ENCODE measurements at regions not wholly inside any gene's neighbourhood (a gene's known extent, or its start where the extent isn't known, plus 50 kb on each side); places are given as distances from the start of the nearest gene placed in this dataset.
A peak's percentile ranks its signal among the peaks of the same experiment; 100 is the strongest.

DNA sequence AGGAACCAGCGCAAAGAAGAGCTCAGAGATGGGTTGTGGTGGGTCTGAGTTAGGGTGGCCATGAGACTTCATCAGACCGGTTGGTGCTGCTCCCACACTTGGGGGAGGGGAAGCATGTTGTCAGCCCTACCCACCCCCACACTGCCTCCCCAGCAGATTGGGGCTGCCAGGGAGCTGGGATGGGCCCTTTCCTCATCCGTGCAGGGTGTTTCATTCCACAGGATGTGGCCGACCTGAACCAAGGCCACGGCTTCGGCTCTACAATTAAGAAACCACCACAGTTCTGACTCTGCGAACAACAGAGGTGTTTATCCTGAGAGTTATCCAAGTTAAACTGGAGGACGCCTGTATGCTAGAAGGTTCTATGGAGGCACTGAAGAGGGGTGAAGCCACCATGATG, 171.2 kb downstream of the ETS2 start:
- CTCF ChIA-PET: no interaction called here
- peaks cover 30% of the 10 kb centered on the region for H3K4me1 Mint-ChIP-seq
- POLR2A ChIA-PET: no interaction called here
- H3K27ac Mint-ChIP-seq: no peak overlapping the region
- no peak for DNase-seq
- no peaks in the 10 kb centered on the region for H3K36me3 Mint-ChIP-seq (ENCODE audit: low read depth)
- H3K4me3 Mint-ChIP-seq: no peak overlapping the region
- H3K9me3 Mint-ChIP-seq: no peaks in the 10 kb centered on the region
- peaks cover 11% of the 10 kb centered on the region for H3K27me3 Mint-ChIP-seq

DNA sequence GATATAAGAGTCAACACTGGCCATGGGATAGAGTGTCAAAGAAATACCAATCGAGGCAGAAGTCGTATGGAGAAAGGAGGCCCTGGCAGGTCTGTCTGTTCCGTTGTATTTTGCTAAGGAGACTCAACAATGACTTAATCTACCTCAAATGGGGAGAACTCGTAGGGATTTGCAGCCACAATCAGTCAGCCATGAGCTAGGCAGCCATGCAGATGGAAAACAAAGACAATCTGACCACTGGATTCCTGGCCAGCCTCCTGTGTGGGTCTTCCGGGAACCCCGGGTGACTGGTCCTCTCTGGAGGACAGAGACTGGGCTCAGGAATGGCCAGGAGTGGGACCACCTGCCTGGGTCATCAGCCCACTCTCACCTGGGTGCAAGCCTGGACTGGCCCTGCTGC, 167.8 kb downstream of the ETS2 start:
- H3K4me1 Mint-ChIP-seq: peaks cover 10% of the 10 kb centered on the region
- DNase-seq: no peak
- no peak overlapping the region for H3K4me3 Mint-ChIP-seq
- CTCF ChIA-PET: no interaction called here
- H3K36me3 Mint-ChIP-seq (ENCODE audit: low read depth): no peaks in the 10 kb centered on the region
- peaks cover 2% of the 10 kb centered on the region for H3K27me3 Mint-ChIP-seq
- no peak overlapping the region for H3K27ac Mint-ChIP-seq
- no peaks in the 10 kb centered on the region for H3K9me3 Mint-ChIP-seq
- POLR2A ChIA-PET: interaction anchor here (0.9 kb wide), 1 partner anchor 12 kb away, joined by 3 read pairs; no protein-coding TSS in a partner anchor

DNA sequence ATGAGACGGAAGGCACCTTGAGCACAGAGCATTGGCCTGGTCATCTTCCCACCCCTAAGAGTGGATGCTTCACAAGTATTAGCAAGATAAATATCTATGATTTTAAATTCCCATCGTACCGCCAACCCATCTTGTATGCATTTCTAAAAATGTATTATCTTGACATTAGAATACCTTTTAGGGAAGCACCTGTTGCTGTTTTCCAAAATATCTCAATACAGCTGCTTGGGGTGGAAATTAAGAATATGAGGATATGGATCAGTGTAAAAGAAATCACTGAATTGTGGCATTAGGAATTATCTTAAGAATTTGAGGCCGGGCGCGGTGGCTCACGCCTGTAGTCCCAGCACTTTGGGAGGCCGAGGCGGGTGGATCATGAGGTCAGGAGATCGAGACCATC, 166.3 kb downstream of the ETS2 start:
- CTCF ChIA-PET: no interaction called here
- Mint-ChIP-seq H3K9me3 (no peaks in the 10 kb centered on the region), H3K36me3 (ENCODE audit: low read depth) (no peaks in the 10 kb centered on the region), H3K4me1 (peaks cover 7% of the 10 kb centered on the region), H3K27ac (no peak overlapping the region), H3K27me3 (no peaks in the 10 kb centered on the region), H3K4me3 (no peak overlapping the region)
- DNase-seq: no peak
- POLR2A ChIA-PET: no interaction called here

DNA sequence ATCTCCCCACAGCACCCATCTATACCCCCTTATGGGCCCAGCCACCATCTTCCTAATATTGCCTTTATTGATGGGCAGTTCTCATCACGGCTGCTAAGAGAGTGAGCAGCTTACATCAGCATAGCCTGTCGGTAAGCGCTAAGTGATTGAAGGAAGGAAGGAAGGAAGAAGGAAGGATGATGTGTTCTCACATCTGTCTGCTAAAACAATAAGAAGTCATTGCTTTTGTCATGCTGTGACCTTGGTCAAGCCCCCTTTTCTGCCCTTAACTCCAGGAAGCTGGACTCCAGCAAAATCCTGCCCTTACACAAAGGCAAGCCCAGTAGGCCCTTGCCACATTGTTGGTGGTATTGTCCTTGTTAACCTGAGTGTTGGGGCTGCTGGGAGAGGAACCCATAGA, 165.0 kb downstream of the ETS2 start:
- no peak overlapping the region for H3K27ac Mint-ChIP-seq
- no peak for DNase-seq
- no peaks in the 10 kb centered on the region for H3K27me3 Mint-ChIP-seq
- ChIA-PET POLR2A (no interaction called here), CTCF (no interaction called here)
- peaks cover 2% of the 10 kb centered on the region for H3K4me1 Mint-ChIP-seq
- H3K9me3 Mint-ChIP-seq: no peaks in the 10 kb centered on the region
- no peaks in the 10 kb centered on the region for H3K36me3 Mint-ChIP-seq (ENCODE audit: low read depth)
- H3K4me3 Mint-ChIP-seq: no peak overlapping the region

DNA sequence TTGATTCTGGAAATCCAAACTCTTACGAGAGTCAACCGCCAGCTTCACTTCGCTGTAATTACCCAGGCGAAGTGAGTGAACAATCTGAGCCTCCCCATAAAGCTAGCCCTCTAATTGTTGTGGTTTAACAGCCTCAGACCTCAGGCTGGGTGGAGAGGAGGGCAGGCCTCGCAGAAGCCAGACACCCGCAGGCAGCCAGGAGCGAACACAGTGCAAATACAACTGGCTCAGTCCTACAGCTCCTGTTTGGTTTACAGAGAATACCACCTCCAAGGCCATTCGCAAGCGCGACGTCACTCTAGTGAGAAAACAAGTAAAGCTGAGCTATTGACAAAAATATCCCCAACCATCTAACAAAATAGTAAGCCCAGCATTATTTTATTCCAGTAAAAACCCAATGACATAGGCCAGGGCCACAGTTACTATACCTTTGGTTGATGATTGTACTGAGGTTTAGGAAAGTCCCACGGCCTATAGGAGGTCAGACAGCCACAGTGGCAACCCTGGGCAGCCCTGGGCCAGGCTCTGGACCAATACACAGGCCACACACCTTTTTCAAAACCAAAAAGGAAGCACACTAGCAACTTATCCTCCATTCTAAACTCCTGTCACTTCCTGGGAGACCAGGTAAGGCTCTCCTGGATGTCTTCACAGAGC, 163.3 kb downstream of the ETS2 start:
- H3K27me3 Mint-ChIP-seq: no peaks in the 10 kb centered on the region
- ChIA-PET POLR2A (no interaction called here), CTCF (no interaction called here)
- no peak for DNase-seq
- no peak overlapping the region for H3K4me3 Mint-ChIP-seq
- H3K27ac Mint-ChIP-seq: no peak overlapping the region
- no peaks in the 10 kb centered on the region for H3K36me3 Mint-ChIP-seq (ENCODE audit: low read depth)
- H3K4me1 Mint-ChIP-seq: peaks cover 2% of the 10 kb centered on the region
- no peaks in the 10 kb centered on the region for H3K9me3 Mint-ChIP-seq

DNA sequence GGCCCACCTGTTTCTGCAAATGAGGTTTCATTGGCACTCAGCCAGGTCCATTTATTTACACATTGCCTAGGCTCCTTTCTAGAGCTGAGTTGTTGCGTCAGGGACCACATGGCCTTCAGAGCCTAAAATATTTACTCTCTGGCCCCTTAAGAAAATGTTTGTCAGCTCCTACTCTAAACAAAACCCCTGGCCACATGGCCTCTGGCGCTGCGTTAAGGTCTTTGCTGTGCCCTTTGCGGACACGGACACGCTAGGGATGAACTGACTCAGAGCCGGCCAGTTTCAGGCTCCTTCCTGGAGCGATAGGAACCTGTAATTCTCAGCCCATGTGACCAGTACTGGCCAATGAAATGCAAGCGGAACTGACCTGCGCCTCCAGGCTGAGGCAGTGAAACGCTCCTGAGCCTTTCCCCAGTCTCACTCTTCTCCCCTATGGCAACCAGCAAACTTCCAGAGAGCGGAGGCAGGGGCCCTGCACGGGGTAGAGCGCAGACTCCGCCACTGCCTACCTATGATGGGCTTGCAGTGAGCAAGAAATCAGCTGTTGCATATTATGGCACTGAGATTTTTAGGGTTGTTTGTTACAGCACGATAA, 160.3 kb downstream of the ETS2 start:
- peaks cover 2% of the 10 kb centered on the region for H3K4me1 Mint-ChIP-seq
- H3K27me3 Mint-ChIP-seq: no peaks in the 10 kb centered on the region
- no peak overlapping the region for H3K27ac Mint-ChIP-seq
- H3K4me3 Mint-ChIP-seq: no peak overlapping the region
- peaks cover 17% of the 10 kb centered on the region for H3K9me3 Mint-ChIP-seq
- no peak for DNase-seq
- ChIA-PET CTCF (no interaction called here), POLR2A (no interaction called here)
- H3K36me3 Mint-ChIP-seq (ENCODE audit: low read depth): peaks cover 13% of the 10 kb centered on the region

DNA sequence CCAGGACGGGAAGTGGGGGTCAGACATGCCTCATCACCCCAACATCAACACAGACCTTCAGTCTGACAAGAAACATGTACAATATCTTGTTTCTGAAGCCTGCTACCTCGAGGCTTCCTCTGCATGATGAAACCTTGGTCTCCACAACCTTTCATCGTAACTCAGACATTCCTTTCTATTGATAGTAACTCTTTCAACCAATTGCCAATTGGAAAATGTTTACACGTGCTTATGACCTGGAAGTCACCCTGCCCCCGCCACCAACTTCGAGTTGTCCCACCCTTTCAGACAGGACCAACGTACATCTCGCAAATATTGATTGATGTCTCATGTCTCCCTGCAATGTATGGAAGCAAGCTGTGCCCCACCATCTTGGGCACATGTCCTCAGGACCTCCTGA, 159.5 kb downstream of the ETS2 start:
- CTCF ChIA-PET: interaction anchor here (0.6 kb wide), 1 partner anchor 63 kb away, joined by 8 read pairs; no protein-coding TSS in a partner anchor
- H3K4me3 Mint-ChIP-seq: no peak overlapping the region
- no peak overlapping the region for H3K27ac Mint-ChIP-seq
- DNase-seq: no peak
- no peaks in the 10 kb centered on the region for H3K27me3 Mint-ChIP-seq
- POLR2A ChIA-PET: no interaction called here
- H3K36me3 Mint-ChIP-seq (ENCODE audit: low read depth): peaks cover 17% of the 10 kb centered on the region
- peaks cover 22% of the 10 kb centered on the region for H3K9me3 Mint-ChIP-seq
- peaks cover 2% of the 10 kb centered on the region for H3K4me1 Mint-ChIP-seq

DNA sequence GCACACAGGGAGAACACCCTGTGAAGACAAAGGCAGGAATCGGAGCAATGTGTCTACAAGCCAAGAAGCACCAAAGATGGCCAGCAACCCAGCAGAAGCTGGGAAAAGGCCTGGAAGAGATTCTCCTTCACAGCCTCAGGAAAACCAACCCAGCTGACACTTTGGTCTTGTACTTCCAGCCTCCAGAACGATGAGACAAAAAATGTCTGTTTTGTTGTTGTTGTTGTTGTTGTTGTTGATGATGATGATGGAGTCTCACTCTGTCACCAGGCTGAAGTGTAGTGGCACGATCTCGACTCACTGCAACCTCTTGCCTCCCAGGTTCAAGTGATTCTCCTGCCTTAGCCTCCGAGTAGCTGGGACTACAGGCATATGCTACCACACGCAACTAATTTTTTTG, 157.3 kb downstream of the ETS2 start:
- POLR2A ChIA-PET: no interaction called here

DNA sequence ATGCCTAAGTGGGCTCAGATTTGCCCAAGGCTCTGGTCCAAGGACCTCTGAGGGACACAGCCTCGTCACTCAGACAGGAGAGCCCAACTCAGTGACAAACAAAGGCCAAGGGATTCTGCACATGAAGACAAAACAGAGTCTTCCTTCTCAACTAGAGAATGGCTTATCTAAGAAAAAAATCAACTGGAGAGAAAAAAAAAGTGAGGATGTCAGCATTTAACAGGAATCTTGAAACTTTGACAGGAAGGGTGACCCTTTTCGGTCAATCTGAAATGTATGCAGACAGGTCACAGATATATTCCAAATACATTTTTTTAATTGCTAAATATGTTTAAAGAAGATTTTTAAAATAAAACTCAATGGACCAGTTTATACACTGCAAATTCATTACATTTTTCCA, 154.5 kb downstream of the ETS2 start:
- Mint-ChIP-seq H3K4me3 (no peak overlapping the region), H3K4me1 (peaks cover 31% of the 10 kb centered on the region), H3K27me3 (no peaks in the 10 kb centered on the region), H3K36me3 (ENCODE audit: low read depth) (peaks cover 17% of the 10 kb centered on the region), H3K9me3 (peaks cover 22% of the 10 kb centered on the region), H3K27ac (no peak overlapping the region)
- ChIA-PET POLR2A (no interaction called here), CTCF (interaction anchor here (1.3 kb wide), 1 partner anchor 47 kb away, joined by 4 read pairs; no protein-coding TSS in a partner anchor)
- DNase-seq: no peak

More for the DNA sequence above, 157.3 kb downstream of the ETS2 start:
- CTCF ChIA-PET: no interaction called here
- no peak for DNase-seq
- Mint-ChIP-seq H3K27me3 (no peaks in the 10 kb centered on the region), H3K36me3 (ENCODE audit: low read depth) (peaks cover 17% of the 10 kb centered on the region), H3K27ac (no peak overlapping the region), H3K9me3 (peaks cover 22% of the 10 kb centered on the region), H3K4me3 (no peak overlapping the region), H3K4me1 (peaks cover 18% of the 10 kb centered on the region)

DNA sequence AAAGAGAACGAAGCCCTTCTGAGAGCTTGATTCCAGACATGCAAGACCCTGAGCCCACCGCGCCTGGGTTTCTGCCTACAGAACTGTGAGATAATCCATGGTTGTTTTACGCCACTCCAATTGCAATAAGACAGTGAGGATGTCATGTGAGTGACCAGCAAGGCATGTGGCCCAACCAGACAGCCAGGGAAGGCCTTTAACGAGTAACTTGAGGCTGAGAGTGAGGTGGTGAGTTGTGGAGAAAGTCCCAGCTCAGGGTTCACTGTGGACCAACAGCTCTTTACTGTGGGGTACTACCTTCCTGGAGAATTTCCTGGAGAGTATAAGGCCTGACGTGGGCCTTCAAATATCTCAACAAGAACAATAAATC, 153.9 kb downstream of the ETS2 start:
- no peak overlapping the region for H3K4me3 Mint-ChIP-seq
- POLR2A ChIA-PET: no interaction called here
- CTCF ChIA-PET: no interaction called here
- no peaks in the 10 kb centered on the region for H3K27me3 Mint-ChIP-seq
- peaks cover 31% of the 10 kb centered on the region for H3K4me1 Mint-ChIP-seq
- peaks cover 22% of the 10 kb centered on the region for H3K9me3 Mint-ChIP-seq
- DNase-seq: no peak
- peaks cover 17% of the 10 kb centered on the region for H3K36me3 Mint-ChIP-seq (ENCODE audit: low read depth)
- peak overlapping the region; percentile 78 for H3K27ac Mint-ChIP-seq

DNA sequence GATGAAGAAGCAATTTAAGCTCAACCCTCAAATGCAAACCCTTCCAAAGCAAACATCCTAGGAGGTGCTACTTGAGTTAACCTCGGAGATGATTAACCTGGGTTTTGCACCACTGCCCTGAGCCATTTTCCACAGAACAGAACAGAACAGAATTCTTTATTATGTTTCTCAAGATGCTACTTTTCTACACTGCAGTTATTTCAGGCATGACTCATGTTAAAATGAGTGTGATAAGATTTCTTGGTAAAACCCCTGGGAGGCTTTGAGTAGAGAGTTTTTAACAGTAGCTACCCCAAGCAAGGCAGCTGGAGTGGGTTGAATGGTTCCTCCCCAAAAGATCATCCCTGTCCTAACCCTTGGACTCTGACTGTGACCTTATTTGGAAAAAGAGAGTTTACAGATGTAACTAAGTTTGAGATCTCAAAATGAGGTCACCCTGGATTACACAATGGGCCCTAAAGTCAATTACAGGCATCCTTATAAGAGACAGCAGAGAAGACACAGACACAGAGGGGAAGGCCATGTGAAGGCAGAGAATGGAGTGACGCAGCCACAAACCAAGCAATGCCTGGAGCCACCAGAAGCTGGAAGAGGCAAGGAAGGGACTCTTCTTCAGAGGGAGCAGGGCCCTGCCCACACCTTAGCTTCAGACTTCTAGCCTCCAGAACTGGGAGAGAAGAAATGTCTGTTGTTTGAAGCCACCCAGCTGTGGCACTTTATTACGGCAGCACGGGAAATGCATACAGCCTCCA, 153.4 kb downstream of the ETS2 start:
- no peak for DNase-seq
- Mint-ChIP-seq H3K27ac (peak overlapping the region; percentile 78), H3K36me3 (ENCODE audit: low read depth) (peaks cover 17% of the 10 kb centered on the region), H3K4me1 (peaks cover 31% of the 10 kb centered on the region), H3K9me3 (peaks cover 22% of the 10 kb centered on the region), H3K4me3 (no peak overlapping the region), H3K27me3 (peaks cover under 1% of the 10 kb centered on the region)
- POLR2A ChIA-PET: no interaction called here
- CTCF ChIA-PET: no interaction called here

DNA sequence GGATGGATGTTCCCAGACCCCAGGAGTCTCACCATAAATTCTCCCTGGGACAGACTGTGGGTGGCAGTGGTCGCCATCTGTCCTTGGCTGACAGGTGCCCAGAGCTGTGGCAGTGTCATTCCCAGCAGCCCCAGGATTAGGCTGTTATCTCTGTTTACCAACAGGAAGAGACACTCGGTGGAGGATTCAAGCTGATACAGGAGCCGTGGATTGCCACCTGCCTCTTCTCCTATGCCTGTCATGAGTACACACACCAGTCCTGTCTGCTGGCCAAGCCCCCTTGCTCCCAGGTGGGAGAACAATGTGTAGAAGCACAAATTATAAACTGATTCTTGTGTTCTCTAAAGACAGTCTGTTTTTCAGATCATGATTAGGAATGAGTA, 152.6 kb downstream of the ETS2 start:
- Mint-ChIP-seq H3K4me1 (peaks cover 31% of the 10 kb centered on the region), H3K27ac (no peak overlapping the region), H3K36me3 (ENCODE audit: low read depth) (peaks cover 17% of the 10 kb centered on the region), H3K4me3 (no peak overlapping the region), H3K27me3 (peaks cover 3% of the 10 kb centered on the region), H3K9me3 (peaks cover 19% of the 10 kb centered on the region)
- DNase-seq: no peak
- ChIA-PET CTCF (no interaction called here), POLR2A (no interaction called here)

DNA sequence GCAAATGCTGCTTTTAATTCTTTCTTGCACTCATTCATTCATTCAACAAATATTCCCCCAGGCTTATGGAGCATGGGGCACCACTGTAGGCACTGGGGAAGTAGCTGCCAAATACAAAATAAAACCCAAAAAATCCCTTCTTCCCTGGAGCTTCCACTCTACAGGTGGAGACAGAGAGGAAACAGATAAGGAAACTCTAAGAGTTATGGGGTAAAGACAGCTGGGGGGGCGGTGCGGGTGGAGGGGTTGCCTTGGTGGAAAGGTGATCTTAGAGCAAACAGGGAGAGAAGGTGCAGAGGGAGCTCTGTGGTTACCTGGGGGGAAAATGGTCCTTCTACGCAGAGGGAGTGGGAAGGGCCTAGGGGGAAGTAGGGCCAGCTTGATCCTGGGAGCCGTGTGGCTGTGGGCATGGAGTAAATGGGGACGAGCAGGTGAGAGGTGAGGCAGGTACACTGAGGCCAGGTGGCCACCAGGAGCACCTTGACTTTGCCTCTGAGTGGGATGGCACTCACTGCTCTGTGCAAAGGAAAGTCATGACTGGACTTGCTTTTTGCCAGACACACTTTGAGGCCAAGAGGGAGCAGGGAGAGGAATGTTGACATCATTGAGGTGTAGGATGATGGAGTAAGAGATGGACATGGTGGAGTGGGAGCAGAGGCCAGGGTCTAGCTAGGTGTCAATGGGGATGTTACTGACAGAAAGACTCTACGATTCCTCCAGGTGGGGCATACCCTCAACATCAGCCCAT, 152.0 kb downstream of the ETS2 start:
- Mint-ChIP-seq H3K9me3 (peaks cover 17% of the 10 kb centered on the region), H3K4me1 (peaks cover 31% of the 10 kb centered on the region), H3K36me3 (ENCODE audit: low read depth) (peaks cover 16% of the 10 kb centered on the region), H3K27me3 (peaks cover 3% of the 10 kb centered on the region), H3K27ac (no peak overlapping the region), H3K4me3 (no peak overlapping the region)
- CTCF ChIA-PET: no interaction called here
- POLR2A ChIA-PET: no interaction called here
- no peak for DNase-seq
